ENCODE measurements at regions not wholly inside any gene's neighbourhood (a gene's known extent, or its start where the extent isn't known, plus 50 kb on each side); places are given as distances from the start of the nearest gene placed in this dataset.

DNA sequence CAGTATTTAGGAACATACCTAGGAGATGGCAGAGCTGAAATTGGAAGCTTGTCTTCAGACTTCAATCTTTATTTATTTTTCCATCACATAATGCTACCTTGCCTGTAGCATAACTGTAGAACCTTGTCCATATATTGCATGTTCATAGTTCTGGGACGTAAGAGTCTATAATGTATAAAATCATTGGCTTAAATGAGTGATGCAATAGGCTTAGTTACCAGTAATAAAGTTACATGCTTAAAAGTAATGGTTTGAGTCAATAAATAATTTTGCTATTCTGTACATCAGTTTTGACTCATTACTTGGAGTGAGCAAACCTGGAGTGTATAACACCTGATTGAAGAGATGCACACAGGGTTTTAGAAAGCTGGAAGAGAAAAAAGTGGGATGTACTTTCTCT, 229.3 kb downstream of the CDCA7 start:
- TF ChIP-seq, protein P1, sequence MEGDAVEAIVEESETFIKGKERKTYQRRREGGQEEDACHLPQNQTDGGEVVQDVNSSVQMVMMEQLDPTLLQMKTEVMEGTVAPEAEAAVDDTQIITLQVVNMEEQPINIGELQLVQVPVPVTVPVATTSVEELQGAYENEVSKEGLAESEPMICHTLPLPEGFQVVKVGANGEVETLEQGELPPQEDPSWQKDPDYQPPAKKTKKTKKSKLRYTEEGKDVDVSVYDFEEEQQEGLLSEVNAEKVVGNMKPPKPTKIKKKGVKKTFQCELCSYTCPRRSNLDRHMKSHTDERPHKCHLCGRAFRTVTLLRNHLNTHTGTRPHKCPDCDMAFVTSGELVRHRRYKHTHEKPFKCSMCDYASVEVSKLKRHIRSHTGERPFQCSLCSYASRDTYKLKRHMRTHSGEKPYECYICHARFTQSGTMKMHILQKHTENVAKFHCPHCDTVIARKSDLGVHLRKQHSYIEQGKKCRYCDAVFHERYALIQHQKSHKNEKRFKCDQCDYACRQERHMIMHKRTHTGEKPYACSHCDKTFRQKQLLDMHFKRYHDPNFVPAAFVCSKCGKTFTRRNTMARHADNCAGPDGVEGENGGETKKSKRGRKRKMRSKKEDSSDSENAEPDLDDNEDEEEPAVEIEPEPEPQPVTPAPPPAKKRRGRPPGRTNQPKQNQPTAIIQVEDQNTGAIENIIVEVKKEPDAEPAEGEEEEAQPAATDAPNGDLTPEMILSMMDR (IDR thresholded peaks at IDR 0.05; ENCODE audit: insufficient read depth, missing control alignments) = no peak
- no peak for FAIRE-seq
- DNase-seq (ENCODE audit: insufficient read length, low spot score) = no peak

DNA sequence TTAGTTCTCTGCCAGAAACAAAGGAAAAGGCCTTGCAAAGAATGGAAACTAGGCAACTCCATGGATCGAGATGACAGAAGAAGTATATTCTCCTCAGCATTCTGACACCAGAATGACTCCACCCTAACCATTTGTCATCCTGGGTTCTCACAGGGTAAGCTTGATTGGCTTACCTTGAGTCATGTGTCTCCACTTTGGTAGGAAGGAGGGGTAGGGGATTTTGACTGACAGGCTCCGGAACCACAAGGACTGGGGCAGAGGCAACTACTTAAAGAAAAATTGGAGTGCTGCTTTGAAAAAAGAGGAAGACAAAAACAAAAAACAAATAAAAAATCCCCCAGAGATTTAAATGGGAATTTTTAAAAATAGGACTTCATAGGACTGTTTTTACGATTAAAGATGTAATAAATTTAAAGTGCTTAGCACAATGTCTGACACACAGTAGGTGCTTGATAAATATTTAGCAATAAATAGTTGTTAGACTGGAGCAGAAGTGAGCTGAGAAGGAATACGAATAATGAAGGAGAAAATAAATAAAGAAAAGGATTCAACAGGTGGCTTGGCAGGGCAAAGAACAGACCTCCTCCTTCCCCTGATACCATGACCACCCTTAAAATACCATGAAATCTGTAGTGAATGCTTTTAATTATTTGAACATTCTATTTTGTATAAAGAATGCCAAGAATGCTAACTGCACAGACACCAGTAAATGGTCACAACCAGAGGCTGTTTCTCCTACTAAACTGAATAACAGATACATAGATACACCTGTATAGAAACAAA, 230.2 kb downstream of the CDCA7 start:
- DNase-seq (ENCODE audit: insufficient read length, low spot score) (no peak), FAIRE-seq (no peak)
- TF ChIP-seq, protein P1 (IDR thresholded peaks at IDR 0.05; ENCODE audit: insufficient read depth, missing control alignments) = no peak

DNA sequence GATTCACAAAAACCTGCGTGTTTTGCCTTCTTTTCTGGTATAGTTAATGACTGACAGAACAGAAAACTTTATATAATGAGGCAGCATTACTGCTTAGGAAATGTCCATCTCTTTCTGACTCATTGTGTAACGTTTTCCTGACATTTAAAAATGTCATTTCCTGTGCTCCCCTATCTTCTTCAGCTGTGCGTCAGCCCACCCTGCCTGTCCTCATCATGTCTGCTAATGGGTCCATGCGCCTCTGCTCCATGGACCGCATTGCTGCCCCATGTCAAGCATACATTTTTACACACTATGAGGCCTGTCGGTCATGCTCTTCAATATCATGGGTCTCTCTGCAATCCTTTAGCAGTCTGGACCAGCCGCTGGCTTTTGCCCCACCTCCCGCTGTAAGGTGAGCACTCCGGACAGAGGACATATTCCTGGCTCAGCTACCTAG, 234.3 kb downstream of the CDCA7 start:
- FAIRE-seq = no peak
- DNase-seq (ENCODE audit: insufficient read length, low spot score) = no peak
- TF ChIP-seq, protein P1 (IDR thresholded peaks at IDR 0.05; ENCODE audit: insufficient read depth, missing control alignments) = no peak

DNA sequence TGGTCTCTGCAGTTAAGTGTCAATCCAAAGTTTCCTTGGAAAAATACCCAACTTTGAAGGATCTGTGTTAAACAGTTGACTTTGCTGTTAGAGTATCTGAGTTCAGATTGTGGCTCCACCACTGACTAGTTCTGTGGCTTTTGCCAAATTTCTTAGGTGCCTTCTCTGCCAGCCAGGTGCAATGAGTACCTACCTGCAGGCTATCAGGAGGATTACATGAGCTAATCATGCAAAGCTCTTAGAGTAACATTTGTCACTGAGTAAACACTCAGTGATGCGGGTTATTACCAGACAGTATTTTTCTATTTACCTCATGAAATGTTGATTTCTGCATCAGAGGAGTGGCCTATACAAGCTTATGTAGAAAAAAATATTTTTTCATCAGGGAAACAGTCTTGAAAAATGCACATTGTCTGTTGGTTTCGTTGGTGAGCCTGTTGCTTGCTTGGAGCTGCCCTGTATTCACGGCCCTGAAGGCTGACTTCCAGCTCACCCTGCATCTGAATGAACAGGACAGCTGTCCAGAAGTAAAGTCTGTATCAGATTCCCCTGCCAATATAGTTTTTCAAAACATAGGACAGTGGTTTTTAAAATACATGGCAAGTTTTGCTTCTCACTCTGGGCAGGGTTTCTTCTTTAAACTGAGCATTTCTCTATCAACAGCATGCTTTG, 235.1 kb downstream of the CDCA7 start:
- TF ChIP-seq, protein P1 (IDR thresholded peaks at IDR 0.05; ENCODE audit: insufficient read depth, missing control alignments) = no peak
- FAIRE-seq = no peak
- no peak for DNase-seq (ENCODE audit: insufficient read length, low spot score)

DNA sequence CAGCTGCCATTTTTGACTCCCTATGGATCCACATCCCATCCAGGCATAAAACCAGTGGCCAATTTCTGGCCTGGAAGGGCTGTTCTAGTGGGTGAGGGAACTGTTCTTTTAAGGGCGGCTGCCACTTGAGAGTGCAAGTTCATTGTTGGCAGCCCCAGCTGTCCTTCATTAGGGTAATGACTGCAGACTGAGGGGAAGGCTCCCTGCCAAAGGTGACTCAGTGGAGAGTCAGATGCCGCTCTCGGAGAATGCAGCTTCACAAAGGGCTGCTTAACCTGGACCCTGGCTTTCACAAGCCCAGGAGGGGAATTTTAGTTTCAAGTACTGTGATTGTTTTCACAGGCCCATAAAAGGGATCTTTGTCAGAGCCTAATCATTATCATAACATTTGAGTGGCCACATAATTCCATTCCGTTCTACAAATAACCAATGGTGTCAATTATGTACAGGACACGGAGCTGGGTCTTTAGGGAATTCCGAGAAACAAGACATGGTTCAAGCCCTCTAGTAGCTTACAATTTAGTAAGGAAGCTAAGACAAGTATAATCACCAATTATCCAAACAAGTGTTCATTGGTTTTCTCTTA, 235.7 kb downstream of the CDCA7 start:
- FAIRE-seq (no peak), DNase-seq (ENCODE audit: insufficient read length, low spot score) (no peak)
- TF ChIP-seq, protein P1 (IDR thresholded peaks at IDR 0.05; ENCODE audit: insufficient read depth, missing control alignments) = no peak

DNA sequence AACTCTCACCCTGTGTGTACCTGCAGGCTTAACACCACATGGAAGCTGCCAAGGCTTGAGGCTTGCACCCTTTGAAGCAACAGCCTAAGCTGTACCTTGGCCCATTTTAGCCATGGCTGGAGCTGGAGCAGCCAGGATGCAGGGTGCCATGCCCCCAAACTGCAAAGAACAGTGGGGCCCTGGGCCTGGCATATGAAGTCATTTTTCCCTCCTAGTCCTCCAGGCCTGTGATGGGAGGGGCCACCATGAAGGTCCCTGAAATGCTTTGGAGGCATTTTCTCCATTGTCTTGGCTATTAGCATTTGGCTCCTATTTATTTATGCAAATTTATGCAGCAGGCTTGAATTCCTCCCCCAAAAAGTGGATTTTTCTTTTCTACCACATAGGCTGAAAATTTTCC, 238.4 kb downstream of the CDCA7 start:
- TF ChIP-seq, protein P1 (IDR thresholded peaks at IDR 0.05; ENCODE audit: insufficient read depth, missing control alignments) = no peak
- FAIRE-seq = no peak

More for the DNA sequence above, 238.4 kb downstream of the CDCA7 start:
- no peak for DNase-seq (ENCODE audit: insufficient read length, low spot score)
